GM12878 (cell line): ENCODE measurements at regions not wholly inside any gene's neighbourhood (a gene's known extent, or its start where the extent isn't known, plus 50 kb on each side); places are given as distances from the start of the nearest gene placed in this dataset.

Source experiments
- ATAC-seq: fragments of 200-7000 bp; cut with Tn5 transposase; 3 replicates; pipeline ENCODE4 v1.9.1; 2020; ENCODE audit warnings: mild to moderate bottlenecking, moderate library complexity
- BruUV-seq: library from RNA; stranded (reverse); fragments of 400-500 nt; replicated peaks from 2 replicates; lab custom pipeline; 2021; lab: Mats Ljungman, UMichigan
- CTCF ChIA-PET: fragments of 300-600 bp; sonication (Branson Sonifier 250); formaldehyde crosslinking; extraction: SDS; loops from one replicate; lab custom pipeline; 2021; ENCODE audit warnings: inconsistent platforms; lab: Yijun Ruan, JAX
- POLR2A ChIA-PET: fragments of 350-600 bp; formaldehyde crosslinking; extraction: SDS; loops from one replicate; lab custom pipeline; 2021; ENCODE audit warnings: inconsistent platforms; lab: Charles Lee
- RAD21 ChIA-PET: fragments of 300-600 bp; sonication (Branson Sonifier 250); formaldehyde crosslinking; loops from one replicate; lab custom pipeline; 2023; ENCODE audit warnings: antibody characterized with exemption; ENCODE audit not compliant: unreplicated experiment; lab: Charles Lee
- SMC1A ChIA-PET: fragments of 300-600 bp; sonication (Branson Sonifier 250); formaldehyde crosslinking; loops from one replicate; lab custom pipeline; 2023; ENCODE audit not compliant: unreplicated experiment, uncharacterized antibody; lab: Charles Lee
- DNase-seq: peaks from one replicate; pipeline ENCODE4 v3.0.0-alpha.2; 2011; ENCODE audit warnings: low read depth, low spot score
- FAIRE-seq: peaks from 3 replicates; lab custom pipeline; 2011; peaks lifted over from hg19 to GRCh38; lab: Jason Lieb, UNC
- H2AFZ ChIP-seq: 2 replicates; pipeline ENCODE4 v1.6.0; 2011; ENCODE audit warnings: low read depth, low read length, control low read depth; ENCODE audit not compliant: control insufficient read depth
- H3K27ac ChIP-seq: 2 replicates; pipeline ENCODE4 v1.5.1; 2011; ENCODE audit warnings: control low read depth; ENCODE audit not compliant: control insufficient read depth, insufficient read depth
- H3K27me3 ChIP-seq, 2 experiments: replicated peaks in 1 of 2; 2 replicates each; pipeline versions ENCODE4 v1.6.0 to v1.6.1; 2011; ENCODE audit warnings: low read length in 1 of 2; ENCODE audit not compliant: control insufficient read depth in 2 of 2, insufficient read depth in 2 of 2
- H3K36me3 ChIP-seq, 2 experiments: 2 replicates each; pipeline ENCODE4 v1.5.1; 2011; ENCODE audit warnings: low read length in 1 of 2; ENCODE audit not compliant: control insufficient read depth in 2 of 2, insufficient read depth in 2 of 2
- H3K4me1 ChIP-seq: 2 replicates; pipeline ENCODE4 v1.6.1; 2011; ENCODE audit warnings: mild to moderate bottlenecking, low read length, moderate library complexity, mixed read lengths; ENCODE audit not compliant: control insufficient read depth, insufficient read depth
- H3K4me2 ChIP-seq: 2 replicates; pipeline ENCODE4 v1.6.0; 2011; ENCODE audit warnings: control low read depth; ENCODE audit not compliant: control insufficient read depth, insufficient read depth
- H3K4me3 ChIP-seq: fragments of 200-600 bp; sonication (generic); 2 replicates; pipeline ENCODE4 v1.5.1; 2016
- H3K79me2 ChIP-seq: 2 replicates; pipeline ENCODE4 v1.6.0; 2011; ENCODE audit warnings: low read length; ENCODE audit not compliant: control insufficient read depth, insufficient read depth
- H3K9ac ChIP-seq: 2 replicates; pipeline ENCODE4 v1.8.0; 2011; ENCODE audit warnings: low read length, control low read depth, mixed read lengths; ENCODE audit not compliant: control insufficient read depth, insufficient read depth
- H3K9me3 ChIP-seq: replicated peaks from 3 replicates; pipeline ENCODE4 v1.5.1; 2011; ENCODE audit warnings: mild to moderate bottlenecking, low read length; ENCODE audit not compliant: control insufficient read depth, insufficient read depth
- H4K20me1 ChIP-seq: 2 replicates; pipeline ENCODE4 v1.6.0; 2011; ENCODE audit not compliant: control insufficient read depth, insufficient read depth
- CHD1 ChIP-seq: IDR thresholded peaks from 2 replicates; pipeline ENCODE4 v1.6.1; 2012; ENCODE audit warnings: low read depth, low read length, improper control_type of control experiment
- HCFC1 ChIP-seq: fragments of 150-350 bp; IDR thresholded peaks from 2 replicates; pipeline ENCODE4 v1.6.1; 2014; ENCODE audit warnings: low read length
- IKZF2 ChIP-seq, 2 experiments: fragments of 450-650 bp; IDR thresholded peaks; 2 replicates each; pipeline ENCODE4 v1.6.1; 2017; ENCODE audit warnings: mild to moderate bottlenecking in 2 of 2, moderate library complexity in 2 of 2
- JUNB ChIP-seq: IDR thresholded peaks from 2 replicates; pipeline ENCODE4 v1.6.1; 2016; ENCODE audit warnings: antibody characterized with exemption, mild to moderate bottlenecking
- JUND ChIP-seq: IDR thresholded peaks from 2 replicates; pipeline ENCODE4 v1.6.1; 2012; ENCODE audit warnings: low read depth, mild to moderate bottlenecking, low read length, improper control_type of control experiment, moderate library complexity
- MTA3 ChIP-seq: IDR thresholded peaks from 2 replicates; pipeline ENCODE4 v1.6.1; 2012; ENCODE audit warnings: low read length, inconsistent platforms, borderline replicate concordance
- NFIC ChIP-seq: IDR thresholded peaks from 2 replicates; pipeline ENCODE4 v1.6.1; 2012; ENCODE audit warnings: low read depth, mild to moderate bottlenecking, inconsistent platforms, low read length, moderate library complexity
- NR2C2 ChIP-seq: IDR thresholded peaks from 2 replicates; pipeline ENCODE4 v1.6.1; 2011; ENCODE audit warnings: borderline replicate concordance, low read depth; ENCODE audit not compliant: control insufficient read depth, insufficient read length
- PBX3 ChIP-seq: IDR thresholded peaks from 2 replicates; pipeline ENCODE4 v1.6.1; 2011; ENCODE audit warnings: mild to moderate bottlenecking, low read depth, low read length, moderate library complexity; ENCODE audit not compliant: insufficient replicate concordance
- RELB ChIP-seq: fragments of 450-650 bp; IDR thresholded peaks from 2 replicates; pipeline ENCODE4 v1.6.1; 2017; ENCODE audit warnings: low read depth, mild to moderate bottlenecking, moderate library complexity
- STAT1 ChIP-seq: fragments of 450-650 bp; conservative IDR thresholded peaks from 2 replicates; pipeline ENCODE4 v1.6.1; 2014; ENCODE audit warnings: antibody characterized with exemption, mild to moderate bottlenecking
- SUZ12 ChIP-seq: fragments of 200-600 bp; sonication (generic); IDR thresholded peaks from one replicate; pipeline ENCODE4 v1.6.1; 2018; ENCODE audit warnings: antibody characterized with exemption, mild to moderate bottlenecking; ENCODE audit not compliant: unreplicated experiment
- TBL1XR1 ChIP-seq: IDR thresholded peaks from 2 replicates; pipeline ENCODE4 v1.6.1; 2012; ENCODE audit warnings: low read depth, low read length, improper control_type of control experiment
- ZBTB11 ChIP-seq: fragments of 450-650 bp; formaldehyde crosslinking; IDR thresholded peaks from 2 replicates; pipeline ENCODE4 v1.5.0; 2022; ENCODE audit warnings: mild to moderate bottlenecking, missing genetic modification characterization
- ZZZ3 ChIP-seq: IDR thresholded peaks from 2 replicates; pipeline ENCODE4 v1.6.1; 2011; ENCODE audit warnings: low read depth; ENCODE audit not compliant: control insufficient read depth, insufficient read length
- WGBS: methylation state at CpG from one replicate; pipeline ENCODE4 v1.1.6; 2016; ENCODE audit warnings: low lambda C conversion rate; ENCODE audit not compliant: insufficient replicate concordance, insufficient coverage; ENCODE audit errors: missing lambda C conversion rate; 5-methylcytosine and 5-hydroxymethylcytosine counted together
- in situ Hi-C: fragments of 300-500 bp; cut with MboI; formaldehyde crosslinking; loops from 9 replicates; pipeline ENCODE4 v1.14.3; 2018; ENCODE audit warnings: mixed read lengths
- intact Hi-C: fragments of 100-400 bp; cut with micrococcal nuclease; formaldehyde crosslinking; loops from one replicate; pipeline ENCODE4 v1.14.2; 2022; ENCODE audit not compliant: unreplicated experiment
- TF ChIP-seq, protein P1 (sequence below): IDR thresholded peaks from 2 replicates; pipeline ENCODE4 v1.6.1; 2012; ENCODE audit warnings: low read depth, low read length, improper control_type of control experiment

- no peaks in the 10 kb centered on the region for H4K20me1 ChIP-seq
- peak overlapping the region; percentile 56 for H3K4me3 ChIP-seq
- no peaks in the 10 kb centered on the region for H3K79me2 ChIP-seq
- peak; percentile 48 for DNase-seq
- in situ Hi-C loops, result no loop called here
- ATAC-seq, result peak; percentile 89
- SMC1A ChIA-PET, result interaction anchor here (0.8 to 6.5 kb wide), 11 partner anchors 17 to 243 kb away, joined by 3 to 33 read pairs (median 4); no protein-coding TSS in a partner anchor
- intact Hi-C loops, result loop anchor here (1.0 to 5.0 kb wide), 4 partner anchors 65 to 312 kb away; partner anchors contain the start of gene LSM6
- peak overlapping the region; percentile 75 for H2AFZ ChIP-seq
- POLR2A ChIA-PET, result no interaction called here
- H3K4me2 ChIP-seq, result peak overlapping the region; percentile 80
- FAIRE-seq, result peak; percentile 92
- H3K27me3 ChIP-seq, result no peaks in the 10 kb centered on the region
- H3K36me3 ChIP-seq, result no peaks in the 10 kb centered on the region
- peak overlapping the region; percentile 54 for H3K9ac ChIP-seq
- peaks cover 45% of the 10 kb centered on the region for H3K4me1 ChIP-seq
- RAD21 ChIA-PET, result interaction anchor here (0.9 to 2.1 kb wide), 9 partner anchors 10 to 1067 kb away, joined by 3 to 12 read pairs (median 3); no protein-coding TSS in a partner anchor
- 6% methylated on average over 8 of the region's 8 CpGs for WGBS
- peak overlapping the region; percentile 88 for H3K27ac ChIP-seq
- no peaks in the 10 kb centered on the region for H3K9me3 ChIP-seq
- CTCF ChIA-PET, result interaction anchor here (0.7 to 2.5 kb wide), 5 partner anchors 49 to 414 kb away, joined by 3 to 11 read pairs (median 4); no protein-coding TSS in a partner anchor
- no TSS peak for BruUV-seq
- TF ChIP-seq PBX3 (no peak), JUNB (peak; percentile 29; the same call in 1 of the 2 replicates), JUND (no peak), MTA3 (0 out of 2 replicates have a peak, but pooled peaks have one; percentile 43), SUZ12 (no peak), ZBTB11 (CRISPR knock-in tag) (no peak), RELB (peak; percentile 32; the same call in 1 of the 2 replicates), ZZZ3 (no peak), IKZF2 (IDR thresholded peaks at IDR 0.05) (peak; percentile 66 to 78), NFIC (peak; percentile 71), CHD1 (no peak), NR2C2 (no peak), STAT1 (no peak), HCFC1 (no peak), TBL1XR1 (no peak)
- TF ChIP-seq, protein P1, sequence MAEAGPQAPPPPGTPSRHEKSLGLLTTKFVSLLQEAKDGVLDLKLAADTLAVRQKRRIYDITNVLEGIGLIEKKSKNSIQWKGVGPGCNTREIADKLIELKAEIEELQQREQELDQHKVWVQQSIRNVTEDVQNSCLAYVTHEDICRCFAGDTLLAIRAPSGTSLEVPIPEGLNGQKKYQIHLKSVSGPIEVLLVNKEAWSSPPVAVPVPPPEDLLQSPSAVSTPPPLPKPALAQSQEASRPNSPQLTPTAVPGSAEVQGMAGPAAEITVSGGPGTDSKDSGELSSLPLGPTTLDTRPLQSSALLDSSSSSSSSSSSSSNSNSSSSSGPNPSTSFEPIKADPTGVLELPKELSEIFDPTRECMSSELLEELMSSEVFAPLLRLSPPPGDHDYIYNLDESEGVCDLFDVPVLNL, result no peak
These were observed 91.5 kb upstream of the ZNF827 start for GRCh38 chr4:146029939-146030710.
